GM23248 (cell line): ENCODE measurements at regions not wholly inside any gene's neighbourhood (a gene's known extent, or its start where the extent isn't known, plus 50 kb on each side); places are given as distances from the start of the nearest gene placed in this dataset.
"Not testable (repeated sequence)": the region's sequence is repeated elsewhere in the genome, so short reads cannot be mapped to it uniquely, and the experiment has no call there.

Source experiments
- DNase-seq: peaks from one replicate; pipeline ENCODE4 v3.0.0-alpha.2; 2015
- H2AFZ ChIP-seq: fragments of 200-600 bp; sonication (generic); 2 replicates; pipeline ENCODE4 v1.6.1; 2016; ENCODE audit warnings: antibody characterized with exemption
- H3F3A ChIP-seq: fragments of 200-600 bp; sonication (generic); 2 replicates; pipeline ENCODE4 v1.6.1; 2016; ENCODE audit warnings: mild to moderate bottlenecking, antibody characterized with exemption, mixed run types; ENCODE audit not compliant: insufficient read depth
- H3K27ac ChIP-seq: fragments of 200-600 bp; sonication (generic); 2 replicates; pipeline ENCODE4 v1.5.1; 2016; ENCODE audit warnings: mild to moderate bottlenecking
- H3K27me3 ChIP-seq: fragments of 200-600 bp; sonication (generic); replicated peaks from 2 replicates; pipeline ENCODE4 v1.6.1; 2016; ENCODE audit warnings: mild to moderate bottlenecking; ENCODE audit not compliant: insufficient read depth
- H3K36me3 ChIP-seq: fragments of 200-600 bp; sonication (generic); 2 replicates; pipeline ENCODE4 v1.6.1; 2016; ENCODE audit warnings: low read depth, mild to moderate bottlenecking
- H3K4me1 ChIP-seq: fragments of 200-600 bp; sonication (generic); 2 replicates; pipeline ENCODE4 v1.6.1; 2016; ENCODE audit warnings: mild to moderate bottlenecking; ENCODE audit not compliant: insufficient read depth
- H3K4me2 ChIP-seq: fragments of 200-600 bp; sonication (generic); one replicate; pipeline ENCODE4 v1.6.1; 2016; ENCODE audit warnings: mild to moderate bottlenecking; ENCODE audit not compliant: unreplicated experiment
- H3K4me3 ChIP-seq: fragments of 200-600 bp; sonication (generic); 2 replicates; pipeline ENCODE4 v1.5.1; 2016; ENCODE audit warnings: mild to moderate bottlenecking
- H3K79me2 ChIP-seq: fragments of 200-600 bp; sonication (generic); 2 replicates; pipeline ENCODE4 v1.6.1; 2016; ENCODE audit warnings: mild to moderate bottlenecking; ENCODE audit not compliant: insufficient read depth
- H3K9ac ChIP-seq: fragments of 200-600 bp; sonication (generic); 2 replicates; pipeline ENCODE4 v1.6.1; 2016; ENCODE audit warnings: mild to moderate bottlenecking
- H3K9me2 ChIP-seq: fragments of 200-600 bp; sonication (generic); 2 replicates; pipeline ENCODE4 v1.6.1; 2016; ENCODE audit warnings: mixed run types, mild to moderate bottlenecking, moderate library complexity; ENCODE audit not compliant: insufficient read depth
- H3K9me3 ChIP-seq: fragments of 200-600 bp; sonication (generic); one replicate; pipeline ENCODE4 v1.6.1; 2017; ENCODE audit warnings: low read depth
- H4K20me1 ChIP-seq: fragments of 200-600 bp; sonication (generic); 2 replicates; pipeline ENCODE4 v1.6.0; 2016; ENCODE audit not compliant: insufficient read depth
- EZH2phosphoT487 ChIP-seq: fragments of 200-600 bp; sonication (generic); IDR thresholded peaks from 2 replicates; pipeline ENCODE4 v1.6.1; 2018; ENCODE audit warnings: antibody characterized with exemption, moderate library complexity, mild to moderate bottlenecking, low read depth; ENCODE audit not compliant: insufficient read depth
- WGBS, 2 experiments: methylation state at CpG; one replicate each; pipeline ENCODE4 v1.1.6; 2015 to 2017; ENCODE audit warnings: low lambda C conversion rate in 2 of 2, low coverage in 1 of 2; ENCODE audit errors: missing lambda C conversion rate in 2 of 2; 5-methylcytosine and 5-hydroxymethylcytosine counted together
- in situ Hi-C: fragments of 300-500 bp; cut with MboI; formaldehyde crosslinking; loops from 2 replicates; pipeline ENCODE4 v1.15.0; 2020

GRCh38 chr4:87920478-87920877 is 55.0 kb upstream of the SPP1 start:
- Histone ChIP-seq H3K4me1 (no peaks in the 10 kb centered on the region), H3K27me3 (peaks cover 15% of the 10 kb centered on the region; the same call in 1 of the 2 replicates), H3K79me2 (no peaks in the 10 kb centered on the region), H3K4me2 (no peak overlapping the region), H3F3A (no peaks in the 10 kb centered on the region), H3K9me3 (no peaks in the 10 kb centered on the region), H3K27ac (no peak overlapping the region), H3K36me3 (no peaks in the 10 kb centered on the region), H2AFZ (no peak overlapping the region), H3K9me2 (no peaks in the 10 kb centered on the region), H4K20me1 (no peaks in the 10 kb centered on the region), H3K4me3 (no peak overlapping the region), H3K9ac (no peak overlapping the region)
- no peak for TF ChIP-seq EZH2phosphoT487
- in situ Hi-C loops, result no loop called here
- 29% methylated on average over 2 of the region's 2 CpGs for WGBS, 2 experiments
- DNase-seq, result no peak

GRCh38 chr4:87921626-87922479 is 53.7 kb upstream of the SPP1 start:
- DNase-seq, H3K79me2 ChIP-seq, H3F3A ChIP-seq, H3K9ac ChIP-seq, H3K4me1 ChIP-seq, H4K20me1 ChIP-seq, H3K27me3 ChIP-seq, in situ Hi-C loops, H3K36me3 ChIP-seq, H3K4me2 ChIP-seq, H3K9me3 ChIP-seq, H3K27ac ChIP-seq, H2AFZ ChIP-seq, H3K4me3 ChIP-seq, H3K9me2 ChIP-seq: not testable (repeated sequence)
- WGBS, 2 experiments, result 58 to 61% methylated on average over 16 of the region's 16 CpGs

GRCh38 chr4:87924146-87924545 is 51.4 kb upstream of the SPP1 start:
- H3K9ac ChIP-seq, H3K4me1 ChIP-seq, H3K79me2 ChIP-seq, DNase-seq, in situ Hi-C loops, H3K9me2 ChIP-seq, H3K9me3 ChIP-seq, H3K36me3 ChIP-seq, H3K27ac ChIP-seq, H3K4me3 ChIP-seq, H4K20me1 ChIP-seq, H3K4me2 ChIP-seq, H3F3A ChIP-seq, H3K27me3 ChIP-seq, H2AFZ ChIP-seq: not testable (repeated sequence)
- 71 to 73% methylated on average over 16 of the region's 18 CpGs for WGBS, 2 experiments
